Gastroesophageal sphincter (tissue), 4 donors: ENCODE measurements at regions not wholly inside any gene's neighbourhood (a gene's known extent, or its start where the extent isn't known, plus 50 kb on each side); places are given as distances from the start of the nearest gene placed in this dataset.

Experiments used
- ATAC-seq: fragments of 150-250 bp; one replicate; pipeline ENCODE4 v1.9.1; 2016; ENCODE audit warnings: mild to moderate bottlenecking, moderate library complexity
- H3K27ac ChIP-seq, 4 donors: fragments of 200-600 bp; sonication (generic) in 3 of 4; 1 replicate in 3 of 4; 2 replicates in 1 of 4; pipeline ENCODE4 v1.5.1; 2016 to 2019
- H3K27me3 ChIP-seq: fragments of 200-600 bp; sonication (generic); one replicate; pipeline ENCODE4 v1.5.1; 2019
- H3K36me3 ChIP-seq, 2 donors: fragments of 200-600 bp; sonication (generic); one replicate each; pipeline ENCODE4 v1.5.1; 2019; ENCODE audit warnings: control low read depth in 1 of 2
- H3K4me1 ChIP-seq, 3 donors: fragments of 200-600 bp; sonication (generic); 1 replicate in 2 of 3; 2 replicates in 1 of 3; pipeline ENCODE4 v1.5.1; 2016 to 2019; ENCODE audit warnings: control low read depth in 2 of 3
- H3K4me3 ChIP-seq, 2 donors: fragments of 200-600 bp; sonication (generic); one replicate each; pipeline ENCODE4 v1.5.1; 2019; ENCODE audit warnings: mild to moderate bottlenecking in 1 of 2, moderate library complexity in 1 of 2
- H3K9me3 ChIP-seq, 3 donors: fragments of 200-600 bp; sonication (generic); one replicate each; pipeline ENCODE4 v1.5.1; 2017 to 2019; ENCODE audit warnings: control low read depth in 2 of 3
- CTCF ChIP-seq, 4 experiments: fragments of 200-600 bp in 2 of 4; fragments of 450-650 bp in 2 of 4; sonication (generic) in 1 of 4; IDR thresholded peaks; one replicate each; pipeline ENCODE4 v1.5.1; 2017 to 2019; ENCODE audit warnings: antibody characterized with exemption in 4 of 4, mild to moderate bottlenecking in 2 of 4, moderate library complexity in 2 of 4
- EP300 ChIP-seq: sonication (generic); formaldehyde crosslinking; IDR thresholded peaks from one replicate; pipeline ENCODE4 v1.6.1; 2017; ENCODE audit warnings: antibody characterized with exemption, mild to moderate bottlenecking
- POLR2A ChIP-seq, 2 donors: fragments of 450-650 bp; IDR thresholded peaks; one replicate each; pipeline ENCODE4 v1.6.1; 2017; ENCODE audit warnings: antibody characterized with exemption in 2 of 2, mild to moderate bottlenecking in 2 of 2, moderate library complexity in 1 of 2
- POLR2AphosphoS5 ChIP-seq: sonication (generic); formaldehyde crosslinking; IDR thresholded peaks from one replicate; pipeline ENCODE4 v1.6.1; 2017; ENCODE audit warnings: antibody characterized with exemption
- WGBS, 2 donors: methylation state at CpG; one replicate each; pipeline ENCODE4 v1.1.5; 2018; ENCODE audit warnings: low coverage in 1 of 2; 5-methylcytosine and 5-hydroxymethylcytosine counted together

DNA sequence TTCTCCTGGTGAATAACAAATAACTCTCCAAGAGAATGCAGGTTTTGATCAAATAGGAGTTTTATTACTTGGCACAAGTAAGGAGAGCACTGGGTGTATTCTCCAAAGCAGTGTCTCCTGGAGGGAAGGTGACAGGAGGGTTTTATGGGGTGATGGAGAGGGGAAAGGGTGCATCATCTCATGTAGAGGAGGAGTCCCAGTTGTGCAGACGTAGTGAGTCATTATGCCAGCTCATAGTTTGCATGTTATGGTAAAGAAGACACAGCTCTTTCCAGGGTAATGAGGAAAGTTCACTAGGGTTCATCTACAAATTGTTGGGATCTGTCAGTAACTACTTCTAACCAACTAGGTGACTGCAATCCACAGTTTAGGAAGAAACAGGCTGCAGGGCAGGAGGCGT, 347.9 kb upstream of the MEOX2 start:
- no peak for ATAC-seq
- H3K4me1 ChIP-seq, result no peaks in the 10 kb centered on the region
- no peak overlapping the region for H3K27ac ChIP-seq
- TF ChIP-seq EP300 (no peak), POLR2AphosphoS5 (no peak), CTCF (IDR thresholded peaks at IDR 0.05) (no peak), POLR2A (IDR thresholded peaks at IDR 0.05) (no peak)
- H3K9me3 ChIP-seq, result no peaks in the 10 kb centered on the region
- 92 to 100% methylated on average over 1 to 2 of the region's 2 CpGs for WGBS, 2 donors
- no peak overlapping the region for H3K4me3 ChIP-seq
- no peaks in the 10 kb centered on the region for H3K36me3 ChIP-seq
- no peaks in the 10 kb centered on the region for H3K27me3 ChIP-seq

DNA sequence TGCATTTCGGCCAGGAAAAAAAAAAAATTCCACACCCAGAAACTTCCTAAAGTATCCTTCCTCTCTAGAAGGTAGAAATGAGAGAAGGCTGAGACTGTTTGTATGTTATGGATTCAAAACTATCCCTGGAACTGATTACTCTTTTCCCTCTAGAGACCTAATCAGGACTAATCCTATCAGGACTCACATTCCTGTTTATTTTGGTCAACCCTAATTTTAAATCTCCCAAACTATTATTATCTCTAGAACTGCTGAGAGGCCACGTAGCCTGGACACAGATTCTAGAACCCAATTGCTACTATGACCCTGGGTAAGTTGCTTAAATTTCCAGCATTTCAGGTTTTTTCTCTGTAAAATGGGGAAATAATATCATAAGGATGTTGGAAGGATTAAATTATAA, 346.8 kb upstream of the MEOX2 start:
- Histone ChIP-seq H3K9me3 (no peaks in the 10 kb centered on the region), H3K4me1 (peaks cover 0 to 8% (median 0%) of the 10 kb centered on the region in 3 donors), H3K4me3 (no peak overlapping the region), H3K36me3 (no peaks in the 10 kb centered on the region), H3K27ac (no peak overlapping the region), H3K27me3 (no peaks in the 10 kb centered on the region)
- no peak for ATAC-seq
- 78 to 83% methylated on average over 2 of the region's 2 CpGs for WGBS, 2 donors
- TF ChIP-seq CTCF (IDR thresholded peaks at IDR 0.05), result no peak
- no peak for TF ChIP-seq POLR2A (IDR thresholded peaks at IDR 0.05)
- TF ChIP-seq EP300, result no peak
- TF ChIP-seq POLR2AphosphoS5, result no peak

DNA sequence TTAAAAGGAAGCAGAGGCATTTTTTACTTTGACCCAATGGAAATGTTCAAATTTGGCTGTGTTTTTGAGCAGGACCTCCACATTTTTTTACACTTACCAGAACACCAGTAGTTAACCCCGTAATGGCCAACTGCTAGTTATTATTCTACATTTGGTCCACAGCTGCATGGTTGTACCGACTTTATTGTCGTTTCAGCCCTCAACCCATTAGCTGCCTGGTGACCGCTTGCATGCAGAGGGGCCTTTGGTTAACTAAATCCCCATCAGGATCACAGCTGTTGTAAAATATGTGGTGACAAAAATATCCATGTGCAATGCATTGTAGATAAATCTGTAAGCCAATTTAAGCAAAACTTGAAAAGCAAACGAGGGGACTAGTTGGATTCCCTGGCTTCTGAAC, 342.2 kb upstream of the MEOX2 start:
- ATAC-seq, result no peak
- Histone ChIP-seq H3K4me3 (no peak overlapping the region), H3K36me3 (no peaks in the 10 kb centered on the region), H3K9me3 (no peaks in the 10 kb centered on the region), H3K4me1 (peaks cover 5 to 50% (median 12%) of the 10 kb centered on the region in 3 donors), H3K27ac (peak overlapping the region in 3 of 4 donors; percentile 22 to 70 (median 61)), H3K27me3 (no peaks in the 10 kb centered on the region)
- no peak for TF ChIP-seq CTCF (IDR thresholded peaks at IDR 0.05)
- 41 to 94% methylated on average over 4 to 5 of the region's 5 CpGs for WGBS, 2 donors

DNA sequence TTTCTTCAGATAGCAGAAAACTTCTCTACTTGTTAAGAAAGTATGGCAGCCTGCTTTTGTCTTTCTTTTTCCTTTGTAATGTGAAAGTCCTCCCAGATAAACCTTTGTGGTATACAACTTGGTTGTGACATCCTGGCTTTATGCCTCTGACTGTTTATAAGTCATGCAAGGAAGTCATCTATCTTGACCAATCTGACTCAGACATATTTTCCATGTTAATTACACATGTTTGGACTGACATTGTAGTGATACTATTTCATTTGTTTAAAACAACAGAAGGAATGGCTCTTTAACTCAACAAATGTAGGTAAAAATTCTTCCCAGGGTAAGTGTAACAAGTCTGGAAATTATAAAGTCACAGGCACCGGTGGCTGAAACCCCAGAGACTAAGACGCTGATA, 341.6 kb upstream of the MEOX2 start:
- no peaks in the 10 kb centered on the region for H3K27me3 ChIP-seq
- H3K4me3 ChIP-seq, result no peak overlapping the region
- ATAC-seq, result peak; percentile 71
- H3K9me3 ChIP-seq, result no peaks in the 10 kb centered on the region
- H3K27ac ChIP-seq, result peak overlapping the region; percentile 39 to 70 (median 64)
- no peaks in the 10 kb centered on the region for H3K36me3 ChIP-seq
- H3K4me1 ChIP-seq, result peaks cover 5 to 51% (median 12%) of the 10 kb centered on the region in 3 donors
- 13 to 18% methylated on average over 2 of the region's 2 CpGs for WGBS, 2 donors
- TF ChIP-seq POLR2AphosphoS5 (peak; percentile 46), POLR2A (IDR thresholded peaks at IDR 0.05) (no peak), EP300 (no peak), CTCF (IDR thresholded peaks at IDR 0.05) (no peak)

DNA sequence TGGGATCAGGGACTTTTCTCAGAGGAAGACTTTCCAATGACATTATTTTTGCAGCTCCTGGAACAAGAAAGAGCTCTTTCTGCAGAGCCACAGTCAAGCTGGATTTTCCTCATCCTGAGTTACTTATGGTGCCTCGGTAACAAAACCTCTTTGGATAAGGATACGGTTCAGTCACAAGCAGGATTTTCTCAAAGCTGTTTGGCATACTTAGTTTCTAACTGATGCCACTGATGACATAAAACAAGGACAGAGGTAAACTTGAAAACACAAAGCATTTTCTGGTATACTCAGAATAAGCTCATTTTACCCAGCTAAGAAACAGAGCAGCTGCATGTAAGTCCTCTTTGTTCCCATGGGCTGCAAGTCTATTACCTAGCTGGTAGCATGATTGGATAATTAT, 340.9 kb upstream of the MEOX2 start:
- Histone ChIP-seq H3K4me3 (no peak overlapping the region), H3K9me3 (no peaks in the 10 kb centered on the region), H3K27me3 (no peaks in the 10 kb centered on the region), H3K36me3 (no peaks in the 10 kb centered on the region), H3K4me1 (peaks cover 5 to 56% (median 12%) of the 10 kb centered on the region in 3 donors), H3K27ac (peak overlapping the region; percentile 39 to 70 (median 64))
- WGBS, 2 donors, result 60 to 74% methylated on average over 1 to 2 of the region's 2 CpGs
- TF ChIP-seq CTCF (IDR thresholded peaks at IDR 0.05) (no peak), EP300 (no peak), POLR2A (IDR thresholded peaks at IDR 0.05) (no peak), POLR2AphosphoS5 (no peak)
- ATAC-seq, result no peak
